B cell (primary cell): ENCODE measurements at regions not wholly inside any gene's neighbourhood (a gene's known extent, or its start where the extent isn't known, plus 50 kb on each side); places are given as distances from the start of the nearest gene placed in this dataset.

ENCODE experiments used
- ATAC-seq: fragments of 200-7000 bp; cut with Tn5 transposase; one replicate; pipeline ENCODE4 v1.10.0; 2021; ENCODE audit warnings: low read depth, mild to moderate bottlenecking, moderate number of reproducible peaks, moderate library complexity
- CTCF ChIA-PET: fragments of 350-600 bp; sonication (Branson Sonifier 250); formaldehyde crosslinking; loops from one replicate; lab custom pipeline; 2021; ENCODE audit warnings: antibody characterized with exemption, inconsistent platforms; lab: Charles Lee
- POLR2A ChIA-PET: fragments of 350-600 bp; sonication (Branson Sonifier 250); formaldehyde crosslinking; loops from one replicate; lab custom pipeline; 2021; ENCODE audit warnings: antibody characterized with exemption; lab: Charles Lee
- DNase-seq: peaks from one replicate; pipeline ENCODE4 v3.0.0; 2013
- H2AFZ ChIP-seq: 2 replicates; pipeline ENCODE4 v1.6.1; 2012; ENCODE audit warnings: mild to moderate bottlenecking, low read depth, low read length; ENCODE audit not compliant: insufficient read depth, poor library complexity, severe bottlenecking
- H3K27ac ChIP-seq, 2 donors: 1 replicate in 1 of 2; 2 replicates in 1 of 2; pipeline ENCODE4 v1.5.1; 2012 to 2013; ENCODE audit warnings: low read length in 2 of 2, mild to moderate bottlenecking in 2 of 2, moderate library complexity in 1 of 2
- H3K27me3 ChIP-seq, 4 experiments: fragments of 200-600 bp in 1 of 4; sonication (generic) in 1 of 4; replicated peaks in 1 of 4; 1 replicate in 2 of 4; 2 replicates in 2 of 4; pipeline versions ENCODE4 v1.6.1 to v1.7.0; 2013 to 2016; ENCODE audit warnings: low read length in 3 of 4, mild to moderate bottlenecking in 2 of 4, mixed read lengths in 1 of 4, moderate library complexity in 1 of 4; ENCODE audit not compliant: insufficient read depth in 4 of 4, control insufficient read depth in 3 of 4; ENCODE audit errors: control extremely low read depth in 1 of 4
- H3K36me3 ChIP-seq, 2 experiments: replicated peaks in 1 of 2; 1 replicate in 1 of 2; 2 replicates in 1 of 2; pipeline versions ENCODE4 v1.6.1 to v1.7.1; 2013; ENCODE audit warnings: low read length in 1 of 2; ENCODE audit not compliant: insufficient read depth in 2 of 2, control insufficient read depth in 1 of 2; ENCODE audit errors: control extremely low read depth in 1 of 2, extremely low read depth in 1 of 2
- H3K4me1 ChIP-seq, 2 donors: fragments of 200-600 bp in 1 of 2; sonication (generic) in 1 of 2; 1 replicate in 1 of 2; 2 replicates in 1 of 2; pipeline versions ENCODE4 v1.5.1 to v1.6.1; 2013 to 2017; ENCODE audit warnings: low read length in 2 of 2; ENCODE audit not compliant: control insufficient read depth in 2 of 2, insufficient read depth in 2 of 2
- H3K4me2 ChIP-seq: replicated peaks from 2 replicates; pipeline ENCODE3; 2012; ENCODE audit warnings: mild to moderate bottlenecking, low read depth, low read length; ENCODE audit not compliant: poor library complexity, severe bottlenecking
- H3K4me3 ChIP-seq, 5 experiments: fragments of 200-600 bp in 1 of 5; sonication (generic) in 1 of 5; 1 replicate in 3 of 5; 2 replicates in 2 of 5; pipeline versions ENCODE4 v1.5.1 to v1.7.0; 2011 to 2016; ENCODE audit warnings: low read length in 4 of 5, mild to moderate bottlenecking in 4 of 5, low read depth in 2 of 5, control low read depth in 1 of 5, moderate library complexity in 1 of 5; ENCODE audit not compliant: insufficient read depth in 1 of 5; ENCODE audit errors: control extremely low read depth in 1 of 5, extremely low read depth in 1 of 5
- H3K79me2 ChIP-seq: fragments of 200-600 bp; sonication (generic); one replicate; pipeline ENCODE4 v1.6.0; 2016; ENCODE audit warnings: low read length; ENCODE audit not compliant: control insufficient read depth, insufficient read depth
- H3K9ac ChIP-seq: fragments of 200-600 bp; sonication (generic); 2 replicates; pipeline ENCODE4 v1.6.1; 2017; ENCODE audit warnings: mild to moderate bottlenecking, low read length, moderate library complexity
- H3K9me3 ChIP-seq, 3 donors: one replicate each; pipeline versions ENCODE4 v1.6.1 to v1.7.1; 2013; ENCODE audit warnings: low read length in 2 of 3; ENCODE audit not compliant: control insufficient read depth in 2 of 3, insufficient read depth in 1 of 3; ENCODE audit errors: control extremely low read depth in 1 of 3
- H4K20me1 ChIP-seq: 2 replicates; pipeline ENCODE4 v1.6.0; 2012; ENCODE audit warnings: mild to moderate bottlenecking, low read length; ENCODE audit not compliant: insufficient read depth, control insufficient read depth, poor library complexity, severe bottlenecking
- H3K27ac Mint-ChIP-seq: one replicate; pipeline ENCODE4 v1.8.0; 2021; ENCODE audit warnings: mixed read lengths
- H3K27me3 Mint-ChIP-seq: one replicate; pipeline ENCODE4 v1.8.0; 2021; ENCODE audit warnings: mixed read lengths
- H3K4me1 Mint-ChIP-seq: one replicate; pipeline ENCODE4 v1.8.0; 2021; ENCODE audit warnings: mixed read lengths
- H3K4me3 Mint-ChIP-seq: one replicate; pipeline ENCODE4 v1.8.0; 2021; ENCODE audit warnings: mixed read lengths
- H3K9me3 Mint-ChIP-seq: one replicate; pipeline ENCODE4 v1.8.0; 2022; ENCODE audit warnings: mixed read lengths; ENCODE audit not compliant: insufficient read depth
- CTCF ChIP-seq: fragments of 200-600 bp; IDR thresholded peaks from one replicate; pipeline ENCODE4 v1.8.0; 2022; ENCODE audit warnings: antibody characterized with exemption, mild to moderate bottlenecking
- EZH2 ChIP-seq: IDR thresholded peaks from 2 replicates; pipeline ENCODE4 v1.6.1; 2012; ENCODE audit warnings: borderline replicate concordance, low read depth, mild to moderate bottlenecking, moderate library complexity, low read length; ENCODE audit not compliant: insufficient read depth, poor library complexity, severe bottlenecking
- WGBS: methylation state at CpG from one replicate; pipeline ENCODE4 v1.1.5; 2013; ENCODE audit warnings: missing lambda C conversion rate; ENCODE audit not compliant: insufficient coverage; 5-methylcytosine and 5-hydroxymethylcytosine counted together
- intact Hi-C: fragments of 100-400 bp; cut with micrococcal nuclease; formaldehyde crosslinking; loops from one replicate; pipeline ENCODE4 v1.10.0; 2022

GRCh38 chr15:94970096-94970495 lies 738.7 kb downstream of the MCTP2 start:
- Histone ChIP-seq H3K4me3 (no peak overlapping the region), H4K20me1 (no peaks in the 10 kb centered on the region), H3K9ac (no peak overlapping the region), H3K9me3 (no peaks in the 10 kb centered on the region), H3K27ac (no peak overlapping the region), H3K27me3 (no peaks in the 10 kb centered on the region), H3K36me3 (no peaks in the 10 kb centered on the region), H2AFZ (no peak overlapping the region), H3K4me1 (no peaks in the 10 kb centered on the region), H3K4me2 (no peak overlapping the region), H3K79me2 (no peaks in the 10 kb centered on the region)
- intact Hi-C loops: no loop called here
- Mint-ChIP-seq H3K27me3 (no peaks in the 10 kb centered on the region), H3K4me3 (no peak overlapping the region), H3K9me3 (no peaks in the 10 kb centered on the region), H3K4me1 (no peaks in the 10 kb centered on the region), H3K27ac (no peak overlapping the region)
- no CpG with 5 or more reads among the region's 1 CpG for WGBS
- DNase-seq: no peak
- CTCF ChIA-PET: no interaction called here
- TF ChIP-seq EZH2 (no peak), CTCF (no peak)
- POLR2A ChIA-PET: no interaction called here
- ATAC-seq: no peak

GRCh38 chr15:94970802-94971201 lies 739.4 kb downstream of the MCTP2 start:
- Histone ChIP-seq H3K79me2 (no peaks in the 10 kb centered on the region), H3K4me2 (no peak overlapping the region), H3K9me3 (no peaks in the 10 kb centered on the region), H3K27me3 (no peaks in the 10 kb centered on the region), H2AFZ (no peak overlapping the region), H4K20me1 (no peaks in the 10 kb centered on the region), H3K36me3 (no peaks in the 10 kb centered on the region), H3K4me3 (no peak overlapping the region), H3K9ac (no peak overlapping the region), H3K4me1 (no peaks in the 10 kb centered on the region), H3K27ac (no peak overlapping the region)
- TF ChIP-seq CTCF: no peak
- no peak for TF ChIP-seq EZH2
- intact Hi-C loops: no loop called here
- Mint-ChIP-seq H3K27me3 (no peaks in the 10 kb centered on the region), H3K27ac (no peak overlapping the region), H3K4me3 (no peak overlapping the region), H3K4me1 (no peaks in the 10 kb centered on the region), H3K9me3 (no peaks in the 10 kb centered on the region)
- ChIA-PET CTCF (no interaction called here), POLR2A (no interaction called here)
- no peak for ATAC-seq
- WGBS: 93% methylated on average over 8 of the region's 9 CpGs
- no peak for DNase-seq
